Breast epithelium (tissue), 3 donors: ENCODE measurements at regions not wholly inside any gene's neighbourhood (a gene's known extent, or its start where the extent isn't known, plus 50 kb on each side); places are given as distances from the start of the nearest gene placed in this dataset.

Experiments used
- POLR2A ChIP-seq: fragments of 450-650 bp; IDR thresholded peaks from one replicate; pipeline ENCODE4 v1.6.1; 2016; ENCODE audit warnings: antibody characterized with exemption, mild to moderate bottlenecking, moderate library complexity
- POLR2AphosphoS5 ChIP-seq, 3 donors: sonication (generic); formaldehyde crosslinking; IDR thresholded peaks; one replicate each; pipeline ENCODE4 v1.6.1; 2017; ENCODE audit warnings: antibody characterized with exemption in 3 of 3
- TF ChIP-seq, protein P1 (sequence below), 3 donors: fragments of 450-650 bp; IDR thresholded peaks; one replicate each; pipeline ENCODE4 v1.5.1; 2016 to 2017; ENCODE audit warnings: antibody characterized with exemption in 3 of 3, mild to moderate bottlenecking in 3 of 3, moderate library complexity in 3 of 3

GRCh38 chr1:65741993-65742392 is 50.7 kb upstream of the PDE4B start:
- TF ChIP-seq POLR2AphosphoS5 (IDR thresholded peaks at IDR 0.05) (no peak), POLR2A (no peak)
- TF ChIP-seq, protein P1, sequence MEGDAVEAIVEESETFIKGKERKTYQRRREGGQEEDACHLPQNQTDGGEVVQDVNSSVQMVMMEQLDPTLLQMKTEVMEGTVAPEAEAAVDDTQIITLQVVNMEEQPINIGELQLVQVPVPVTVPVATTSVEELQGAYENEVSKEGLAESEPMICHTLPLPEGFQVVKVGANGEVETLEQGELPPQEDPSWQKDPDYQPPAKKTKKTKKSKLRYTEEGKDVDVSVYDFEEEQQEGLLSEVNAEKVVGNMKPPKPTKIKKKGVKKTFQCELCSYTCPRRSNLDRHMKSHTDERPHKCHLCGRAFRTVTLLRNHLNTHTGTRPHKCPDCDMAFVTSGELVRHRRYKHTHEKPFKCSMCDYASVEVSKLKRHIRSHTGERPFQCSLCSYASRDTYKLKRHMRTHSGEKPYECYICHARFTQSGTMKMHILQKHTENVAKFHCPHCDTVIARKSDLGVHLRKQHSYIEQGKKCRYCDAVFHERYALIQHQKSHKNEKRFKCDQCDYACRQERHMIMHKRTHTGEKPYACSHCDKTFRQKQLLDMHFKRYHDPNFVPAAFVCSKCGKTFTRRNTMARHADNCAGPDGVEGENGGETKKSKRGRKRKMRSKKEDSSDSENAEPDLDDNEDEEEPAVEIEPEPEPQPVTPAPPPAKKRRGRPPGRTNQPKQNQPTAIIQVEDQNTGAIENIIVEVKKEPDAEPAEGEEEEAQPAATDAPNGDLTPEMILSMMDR (IDR thresholded peaks at IDR 0.05): no peak
